ENCODE measurements at regions not wholly inside any gene's neighbourhood (a gene's known extent, or its start where the extent isn't known, plus 50 kb on each side); places are given as distances from the start of the nearest gene placed in this dataset.

- Mint-ChIP-seq H3K36me3 (ENCODE audit: unreplicated experiment) (no peaks in the 10 kb centered on the region), H3K4me3 (ENCODE audit: unreplicated experiment) (no peak overlapping the region), H3K27me3 (ENCODE audit: unreplicated experiment) (no peaks in the 10 kb centered on the region), H3K4me1 (ENCODE audit: unreplicated experiment) (no peaks in the 10 kb centered on the region), H3K27ac (ENCODE audit: unreplicated experiment) (no peak overlapping the region), H3K9me3 (ENCODE audit: unreplicated experiment) (no peaks in the 10 kb centered on the region)
- no peak for TF ChIP-seq CTCF (IDR thresholded peaks at IDR 0.05)
- DNase-seq (ENCODE audit: extremely low spot score, unreplicated experiment), result no peak
Measured at GRCh38 chr2:139209586-139209985, 429.4 kb upstream of the NXPH2 start.

- Mint-ChIP-seq H3K4me1 (ENCODE audit: unreplicated experiment) (no peaks in the 10 kb centered on the region), H3K27me3 (ENCODE audit: unreplicated experiment) (no peaks in the 10 kb centered on the region), H3K4me3 (ENCODE audit: unreplicated experiment) (no peak overlapping the region)
Measured at GRCh38 chr2:139201516-139201915, 421.3 kb upstream of the NXPH2 start.

GRCh38 chr2:139196754-139197153 lies 416.6 kb upstream of the NXPH2 start:
- Mint-ChIP-seq H3K4me3 (ENCODE audit: unreplicated experiment) (no peak overlapping the region), H3K27me3 (ENCODE audit: unreplicated experiment) (no peaks in the 10 kb centered on the region), H3K4me1 (ENCODE audit: unreplicated experiment) (no peaks in the 10 kb centered on the region), H3K9me3 (ENCODE audit: unreplicated experiment) (no peaks in the 10 kb centered on the region), H3K27ac (ENCODE audit: unreplicated experiment) (no peak overlapping the region), H3K36me3 (ENCODE audit: unreplicated experiment) (no peaks in the 10 kb centered on the region)
- no peak for DNase-seq (ENCODE audit: extremely low spot score, unreplicated experiment)
- no peak for TF ChIP-seq CTCF (IDR thresholded peaks at IDR 0.05)

More at GRCh38 chr2:139201516-139201915, 421.3 kb upstream of the NXPH2 start:
- no peaks in the 10 kb centered on the region for H3K9me3 Mint-ChIP-seq (ENCODE audit: unreplicated experiment)
- H3K36me3 Mint-ChIP-seq (ENCODE audit: unreplicated experiment), result no peaks in the 10 kb centered on the region
- no peak for TF ChIP-seq CTCF (IDR thresholded peaks at IDR 0.05)
- DNase-seq (ENCODE audit: extremely low spot score, unreplicated experiment), result no peak
- H3K27ac Mint-ChIP-seq (ENCODE audit: unreplicated experiment), result no peak overlapping the region

GRCh38 chr2:139194546-139194945 lies 414.4 kb upstream of the NXPH2 start:
- Mint-ChIP-seq H3K4me1 (ENCODE audit: unreplicated experiment) (no peaks in the 10 kb centered on the region), H3K9me3 (ENCODE audit: unreplicated experiment) (no peaks in the 10 kb centered on the region), H3K36me3 (ENCODE audit: unreplicated experiment) (no peaks in the 10 kb centered on the region), H3K27ac (ENCODE audit: unreplicated experiment) (no peak overlapping the region), H3K4me3 (ENCODE audit: unreplicated experiment) (no peak overlapping the region), H3K27me3 (ENCODE audit: unreplicated experiment) (no peaks in the 10 kb centered on the region)
- no peak for TF ChIP-seq CTCF (IDR thresholded peaks at IDR 0.05)
- no peak for DNase-seq (ENCODE audit: extremely low spot score, unreplicated experiment)

- H3K36me3 Mint-ChIP-seq (ENCODE audit: unreplicated experiment), result no peaks in the 10 kb centered on the region
- H3K27me3 Mint-ChIP-seq (ENCODE audit: unreplicated experiment), result no peaks in the 10 kb centered on the region
- no peak for DNase-seq (ENCODE audit: extremely low spot score, unreplicated experiment)
- H3K4me3 Mint-ChIP-seq (ENCODE audit: unreplicated experiment), result no peak overlapping the region
- H3K27ac Mint-ChIP-seq (ENCODE audit: unreplicated experiment), result no peak overlapping the region
- peaks cover 3% of the 10 kb centered on the region for H3K9me3 Mint-ChIP-seq (ENCODE audit: unreplicated experiment)
- TF ChIP-seq CTCF (IDR thresholded peaks at IDR 0.05), result no peak
- H3K4me1 Mint-ChIP-seq (ENCODE audit: unreplicated experiment), result no peaks in the 10 kb centered on the region
Measured at GRCh38 chr2:139177041-139177440, 396.9 kb upstream of the NXPH2 start.
